Fibroblast of gingiva (primary cell): ENCODE measurements at regions not wholly inside any gene's neighbourhood (a gene's known extent, or its start where the extent isn't known, plus 50 kb on each side); places are given as distances from the start of the nearest gene placed in this dataset.

ENCODE experiments used
- DNase-seq: peaks from one replicate; pipeline ENCODE4 v3.0.0-alpha.2; 2011; ENCODE audit warnings: low read depth

GRCh38 chr22:19621373-19622060, 92.8 kb upstream of the SEPTIN5 start:
- no peak for DNase-seq

- no peak for DNase-seq
Observed at GRCh38 chr22:19622061-19622441, 92.3 kb upstream of the SEPTIN5 start.

- DNase-seq, result no peak
Observed at GRCh38 chr22:19625331-19626041, 88.8 kb upstream of the SEPTIN5 start.

- no peak for DNase-seq
Observed at GRCh38 chr22:19626042-19626587, 88.2 kb upstream of the SEPTIN5 start.

GRCh38 chr22:19626666-19627065, 87.6 kb upstream of the SEPTIN5 start:
- no peak for DNase-seq

GRCh38 chr22:19628038-19628776, 86.1 kb upstream of the SEPTIN5 start:
- DNase-seq, result no peak

GRCh38 chr22:19629331-19629719, 85.0 kb upstream of the SEPTIN5 start:
- no peak for DNase-seq

GRCh38 chr22:19629720-19630419, 84.4 kb upstream of the SEPTIN5 start:
- peak; percentile 57 for DNase-seq

GRCh38 chr22:19630614-19631013, 83.7 kb upstream of the SEPTIN5 start:
- DNase-seq, result no peak

- DNase-seq, result peak; percentile 14
Observed at GRCh38 chr22:19631899-19632667, 82.2 kb upstream of the SEPTIN5 start.

GRCh38 chr22:19632668-19633148, 81.6 kb upstream of the SEPTIN5 start:
- no peak for DNase-seq

- no peak for DNase-seq
Observed at GRCh38 chr22:19634226-19634975, 79.9 kb upstream of the SEPTIN5 start.

GRCh38 chr22:19635644-19636043, 78.7 kb upstream of the SEPTIN5 start:
- DNase-seq, result no peak

- DNase-seq, result no peak
Observed at GRCh38 chr22:19636696-19637407, 77.5 kb upstream of the SEPTIN5 start.

- DNase-seq, result no peak
Observed at GRCh38 chr22:19637408-19638281, 76.7 kb upstream of the SEPTIN5 start.

- DNase-seq, result no peak
Observed at GRCh38 chr22:19638282-19639015, 75.9 kb upstream of the SEPTIN5 start.

- no peak for DNase-seq
Observed at GRCh38 chr22:19639610-19640135, 74.6 kb upstream of the SEPTIN5 start.

GRCh38 chr22:19640306-19640705, 74.0 kb upstream of the SEPTIN5 start:
- no peak for DNase-seq
